Karpas-422 (cell line): ENCODE measurements at regions not wholly inside any gene's neighbourhood (a gene's known extent, or its start where the extent isn't known, plus 50 kb on each side); places are given as distances from the start of the nearest gene placed in this dataset.

Experiments
- DNase-seq: peaks from one replicate; pipeline ENCODE4 v3.0.0-alpha.2; 2015
- H2AFZ ChIP-seq: fragments of 200-600 bp; sonication (generic); 2 replicates; pipeline ENCODE4 v1.6.1; 2014; ENCODE audit warnings: antibody characterized with exemption, low read length, mixed read lengths
- H3K27ac ChIP-seq: fragments of 200-600 bp; sonication (generic); 2 replicates; pipeline ENCODE4 v1.5.1; 2014; ENCODE audit warnings: mild to moderate bottlenecking, low read length, moderate library complexity
- H3K27me3 ChIP-seq: fragments of 200-600 bp; sonication (generic); 2 replicates; pipeline ENCODE4 v1.6.1; 2014; ENCODE audit warnings: low read length, mixed read lengths
- H3K36me3 ChIP-seq: fragments of 200-600 bp; sonication (generic); 2 replicates; pipeline ENCODE4 v1.6.1; 2014; ENCODE audit warnings: low read length, mixed read lengths; ENCODE audit not compliant: insufficient read depth
- H3K4me1 ChIP-seq: fragments of 200-600 bp; sonication (generic); 2 replicates; pipeline ENCODE4 v1.6.1; 2014; ENCODE audit warnings: mild to moderate bottlenecking, low read length, mixed read lengths
- H3K4me2 ChIP-seq: fragments of 200-600 bp; sonication (generic); 2 replicates; pipeline ENCODE4 v1.6.1; 2014; ENCODE audit warnings: low read length, low read depth, mild to moderate bottlenecking; ENCODE audit not compliant: poor library complexity, severe bottlenecking
- H3K4me3 ChIP-seq: fragments of 200-600 bp; sonication (generic); 2 replicates; pipeline ENCODE4 v1.5.1; 2014; ENCODE audit warnings: mild to moderate bottlenecking, antibody characterized with exemption, low read length, mixed read lengths
- H3K79me2 ChIP-seq: fragments of 200-600 bp; sonication (generic); 2 replicates; pipeline ENCODE4 v1.6.1; 2014; ENCODE audit warnings: mild to moderate bottlenecking, low read length, mixed read lengths
- H3K9ac ChIP-seq: fragments of 200-600 bp; sonication (generic); 2 replicates; pipeline ENCODE4 v1.6.0; 2014; ENCODE audit warnings: low read length
- H3K9me2 ChIP-seq: fragments of 200-600 bp; sonication (generic), shearing (Covaris generic); replicated peaks from 2 replicates; pipeline ENCODE4 v1.6.0; 2014; ENCODE audit warnings: mild to moderate bottlenecking, low read length, moderate library complexity; ENCODE audit not compliant: insufficient read depth
- H3K9me3 ChIP-seq: fragments of 300-700, 200-600 bp; sonication (generic); 2 replicates; pipeline ENCODE4 v1.6.1; 2014; ENCODE audit warnings: low read length, mixed read lengths
- H4K20me1 ChIP-seq: fragments of 200-600 bp; sonication (generic); 2 replicates; pipeline ENCODE4 v1.6.1; 2014; ENCODE audit warnings: mild to moderate bottlenecking, antibody characterized with exemption, low read length, low read depth; ENCODE audit not compliant: insufficient read depth

GRCh38 chr17:73861543-73861942, 217.3 kb upstream of the SDK2 start:
- Histone ChIP-seq H3K4me1 (no peaks in the 10 kb centered on the region), H3K4me2 (no peak overlapping the region), H3K9me3 (no peaks in the 10 kb centered on the region), H4K20me1 (no peaks in the 10 kb centered on the region), H3K27ac (no peak overlapping the region), H3K9ac (no peak overlapping the region), H3K9me2 (no peaks in the 10 kb centered on the region), H3K4me3 (no peak overlapping the region), H3K79me2 (no peaks in the 10 kb centered on the region), H3K36me3 (no peaks in the 10 kb centered on the region), H3K27me3 (no peaks in the 10 kb centered on the region), H2AFZ (no peak overlapping the region)
- no peak for DNase-seq

GRCh38 chr17:73863761-73864535, 219.7 kb upstream of the SDK2 start:
- H3K4me2 ChIP-seq, result no peak overlapping the region
- H3K4me1 ChIP-seq, result no peaks in the 10 kb centered on the region
- H3K9ac ChIP-seq, result no peak overlapping the region
- H3K36me3 ChIP-seq, result no peaks in the 10 kb centered on the region
- H3K27me3 ChIP-seq, result no peaks in the 10 kb centered on the region
- no peak overlapping the region for H3K27ac ChIP-seq
- no peaks in the 10 kb centered on the region for H4K20me1 ChIP-seq
- no peaks in the 10 kb centered on the region for H3K9me3 ChIP-seq
- no peak overlapping the region for H3K4me3 ChIP-seq
- H3K9me2 ChIP-seq, result no peaks in the 10 kb centered on the region
- DNase-seq, result no peak
- H3K79me2 ChIP-seq, result no peaks in the 10 kb centered on the region
- no peak overlapping the region for H2AFZ ChIP-seq

- no peaks in the 10 kb centered on the region for H3K79me2 ChIP-seq
- no peak for DNase-seq
- H3K27me3 ChIP-seq, result no peaks in the 10 kb centered on the region
- H3K9me3 ChIP-seq, result no peaks in the 10 kb centered on the region
- H4K20me1 ChIP-seq, result no peaks in the 10 kb centered on the region
- H2AFZ ChIP-seq, result no peak overlapping the region
- H3K36me3 ChIP-seq, result no peaks in the 10 kb centered on the region
- no peaks in the 10 kb centered on the region for H3K9me2 ChIP-seq
- no peak overlapping the region for H3K4me3 ChIP-seq
- H3K4me2 ChIP-seq, result no peak overlapping the region
- H3K4me1 ChIP-seq, result no peaks in the 10 kb centered on the region
- H3K27ac ChIP-seq, result no peak overlapping the region
- no peak overlapping the region for H3K9ac ChIP-seq
Measured at GRCh38 chr17:73865831-73866230, 221.6 kb upstream of the SDK2 start.

- H3K9ac ChIP-seq, result no peak overlapping the region
- no peak for DNase-seq
- H3K27ac ChIP-seq, result no peak overlapping the region
- no peak overlapping the region for H2AFZ ChIP-seq
- no peaks in the 10 kb centered on the region for H4K20me1 ChIP-seq
- no peaks in the 10 kb centered on the region for H3K36me3 ChIP-seq
- no peaks in the 10 kb centered on the region for H3K9me3 ChIP-seq
- H3K27me3 ChIP-seq, result no peaks in the 10 kb centered on the region
- H3K4me1 ChIP-seq, result no peaks in the 10 kb centered on the region
- H3K9me2 ChIP-seq, result no peaks in the 10 kb centered on the region
- no peaks in the 10 kb centered on the region for H3K79me2 ChIP-seq
- no peak overlapping the region for H3K4me2 ChIP-seq
- no peak overlapping the region for H3K4me3 ChIP-seq
Measured at GRCh38 chr17:73867056-73867455, 222.8 kb upstream of the SDK2 start.

- H3K4me3 ChIP-seq, result no peak overlapping the region
- no peaks in the 10 kb centered on the region for H4K20me1 ChIP-seq
- no peaks in the 10 kb centered on the region for H3K36me3 ChIP-seq
- no peak overlapping the region for H3K27ac ChIP-seq
- no peak for DNase-seq
- no peak overlapping the region for H3K9ac ChIP-seq
- H3K4me1 ChIP-seq, result no peaks in the 10 kb centered on the region
- no peak overlapping the region for H3K4me2 ChIP-seq
- no peaks in the 10 kb centered on the region for H3K9me2 ChIP-seq
- H3K9me3 ChIP-seq, result no peaks in the 10 kb centered on the region
- no peak overlapping the region for H2AFZ ChIP-seq
- H3K27me3 ChIP-seq, result no peaks in the 10 kb centered on the region
- no peaks in the 10 kb centered on the region for H3K79me2 ChIP-seq
Measured at GRCh38 chr17:73870068-73870467, 225.8 kb upstream of the SDK2 start.

- H3K27ac ChIP-seq, result no peak overlapping the region
- no peaks in the 10 kb centered on the region for H3K36me3 ChIP-seq
- H3K27me3 ChIP-seq, result no peaks in the 10 kb centered on the region
- H4K20me1 ChIP-seq, result no peaks in the 10 kb centered on the region
- no peak overlapping the region for H3K4me2 ChIP-seq
- no peaks in the 10 kb centered on the region for H3K4me1 ChIP-seq
- H3K79me2 ChIP-seq, result no peaks in the 10 kb centered on the region
- no peak overlapping the region for H2AFZ ChIP-seq
- H3K9me2 ChIP-seq, result no peaks in the 10 kb centered on the region
- H3K9me3 ChIP-seq, result no peaks in the 10 kb centered on the region
- no peak overlapping the region for H3K4me3 ChIP-seq
- DNase-seq, result no peak
- no peak overlapping the region for H3K9ac ChIP-seq
Measured at GRCh38 chr17:73870473-73870872, 226.2 kb upstream of the SDK2 start.

- H3K27ac ChIP-seq, result no peak overlapping the region
- DNase-seq, result no peak
- H3K4me2 ChIP-seq, result no peak overlapping the region
- no peak overlapping the region for H2AFZ ChIP-seq
- no peaks in the 10 kb centered on the region for H3K79me2 ChIP-seq
- no peaks in the 10 kb centered on the region for H3K9me3 ChIP-seq
- H3K4me3 ChIP-seq, result no peak overlapping the region
- H3K9ac ChIP-seq, result no peak overlapping the region
- no peaks in the 10 kb centered on the region for H3K9me2 ChIP-seq
- H3K27me3 ChIP-seq, result no peaks in the 10 kb centered on the region
- H4K20me1 ChIP-seq, result no peaks in the 10 kb centered on the region
- no peaks in the 10 kb centered on the region for H3K4me1 ChIP-seq
- H3K36me3 ChIP-seq, result no peaks in the 10 kb centered on the region
Measured at GRCh38 chr17:73872816-73873215, 228.6 kb upstream of the SDK2 start.

- no peaks in the 10 kb centered on the region for H3K9me2 ChIP-seq
- no peak overlapping the region for H3K4me3 ChIP-seq
- no peak for DNase-seq
- H3K4me1 ChIP-seq, result no peaks in the 10 kb centered on the region
- H3K4me2 ChIP-seq, result no peak overlapping the region
- H3K9me3 ChIP-seq, result no peaks in the 10 kb centered on the region
- no peaks in the 10 kb centered on the region for H3K36me3 ChIP-seq
- no peaks in the 10 kb centered on the region for H3K79me2 ChIP-seq
- H2AFZ ChIP-seq, result no peak overlapping the region
- no peak overlapping the region for H3K9ac ChIP-seq
- H3K27ac ChIP-seq, result no peak overlapping the region
- no peaks in the 10 kb centered on the region for H4K20me1 ChIP-seq
- H3K27me3 ChIP-seq, result no peaks in the 10 kb centered on the region
Measured at GRCh38 chr17:73874008-73874720, 229.9 kb upstream of the SDK2 start.
